Ishikawa (cell line): ENCODE measurements at regions not wholly inside any gene's neighbourhood (a gene's known extent, or its start where the extent isn't known, plus 50 kb on each side); places are given as distances from the start of the nearest gene placed in this dataset.

Experiments
- CEBPB ChIP-seq: IDR thresholded peaks from 2 replicates; pipeline ENCODE4 v1.6.1; 2012
- EGR1 ChIP-seq: IDR thresholded peaks from 2 replicates; pipeline ENCODE4 v1.6.1; 2012
- EP300 ChIP-seq: IDR thresholded peaks from 2 replicates; pipeline ENCODE4 v1.6.1; 2012; ENCODE audit warnings: borderline replicate concordance
- TAF1 ChIP-seq: IDR thresholded peaks from 2 replicates; pipeline ENCODE4 v1.6.1; 2012; ENCODE audit warnings: low read depth, mild to moderate bottlenecking
- TF ChIP-seq, protein P1 (sequence below): IDR thresholded peaks from 2 replicates; pipeline ENCODE4 v1.6.1; 2012; ENCODE audit warnings: low read depth, mild to moderate bottlenecking
- TF ChIP-seq, protein P2 (sequence below): IDR thresholded peaks from 2 replicates; pipeline ENCODE4 v1.6.1; 2012

DNA sequence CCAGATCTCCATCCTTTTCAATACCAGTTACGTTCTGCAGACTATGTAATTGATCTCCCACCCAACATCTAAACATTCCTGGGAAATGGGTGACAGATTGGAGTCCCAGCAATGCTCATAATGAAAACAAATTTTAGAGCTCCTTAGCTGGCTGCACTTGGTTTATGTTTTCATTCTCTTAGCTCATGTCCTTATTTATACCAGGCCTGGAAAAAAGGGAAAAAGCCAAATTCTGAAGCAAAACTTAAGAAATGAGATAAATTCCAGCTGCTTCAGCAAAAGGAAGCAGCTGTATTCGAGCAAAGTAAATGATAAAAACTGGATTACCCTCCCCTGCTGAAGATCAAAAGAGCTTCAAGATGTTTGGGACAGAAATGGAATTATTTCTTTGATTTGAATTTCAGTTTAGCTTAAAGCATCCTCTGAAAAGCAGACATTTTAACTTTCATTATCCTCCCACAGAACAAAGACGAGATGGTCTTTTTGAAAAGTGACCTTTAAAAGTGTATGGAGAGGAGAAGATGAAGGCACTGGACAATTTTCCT is 196.5 kb upstream of the THUMPD2 start:
- no peak for TF ChIP-seq CEBPB
- TF ChIP-seq EGR1: no peak
- TF ChIP-seq, protein P1, sequence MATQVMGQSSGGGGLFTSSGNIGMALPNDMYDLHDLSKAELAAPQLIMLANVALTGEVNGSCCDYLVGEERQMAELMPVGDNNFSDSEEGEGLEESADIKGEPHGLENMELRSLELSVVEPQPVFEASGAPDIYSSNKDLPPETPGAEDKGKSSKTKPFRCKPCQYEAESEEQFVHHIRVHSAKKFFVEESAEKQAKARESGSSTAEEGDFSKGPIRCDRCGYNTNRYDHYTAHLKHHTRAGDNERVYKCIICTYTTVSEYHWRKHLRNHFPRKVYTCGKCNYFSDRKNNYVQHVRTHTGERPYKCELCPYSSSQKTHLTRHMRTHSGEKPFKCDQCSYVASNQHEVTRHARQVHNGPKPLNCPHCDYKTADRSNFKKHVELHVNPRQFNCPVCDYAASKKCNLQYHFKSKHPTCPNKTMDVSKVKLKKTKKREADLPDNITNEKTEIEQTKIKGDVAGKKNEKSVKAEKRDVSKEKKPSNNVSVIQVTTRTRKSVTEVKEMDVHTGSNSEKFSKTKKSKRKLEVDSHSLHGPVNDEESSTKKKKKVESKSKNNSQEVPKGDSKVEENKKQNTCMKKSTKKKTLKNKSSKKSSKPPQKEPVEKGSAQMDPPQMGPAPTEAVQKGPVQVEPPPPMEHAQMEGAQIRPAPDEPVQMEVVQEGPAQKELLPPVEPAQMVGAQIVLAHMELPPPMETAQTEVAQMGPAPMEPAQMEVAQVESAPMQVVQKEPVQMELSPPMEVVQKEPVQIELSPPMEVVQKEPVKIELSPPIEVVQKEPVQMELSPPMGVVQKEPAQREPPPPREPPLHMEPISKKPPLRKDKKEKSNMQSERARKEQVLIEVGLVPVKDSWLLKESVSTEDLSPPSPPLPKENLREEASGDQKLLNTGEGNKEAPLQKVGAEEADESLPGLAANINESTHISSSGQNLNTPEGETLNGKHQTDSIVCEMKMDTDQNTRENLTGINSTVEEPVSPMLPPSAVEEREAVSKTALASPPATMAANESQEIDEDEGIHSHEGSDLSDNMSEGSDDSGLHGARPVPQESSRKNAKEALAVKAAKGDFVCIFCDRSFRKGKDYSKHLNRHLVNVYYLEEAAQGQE: no peak
- TF ChIP-seq EP300: no peak
- no peak for TF ChIP-seq TAF1
- TF ChIP-seq, protein P2, sequence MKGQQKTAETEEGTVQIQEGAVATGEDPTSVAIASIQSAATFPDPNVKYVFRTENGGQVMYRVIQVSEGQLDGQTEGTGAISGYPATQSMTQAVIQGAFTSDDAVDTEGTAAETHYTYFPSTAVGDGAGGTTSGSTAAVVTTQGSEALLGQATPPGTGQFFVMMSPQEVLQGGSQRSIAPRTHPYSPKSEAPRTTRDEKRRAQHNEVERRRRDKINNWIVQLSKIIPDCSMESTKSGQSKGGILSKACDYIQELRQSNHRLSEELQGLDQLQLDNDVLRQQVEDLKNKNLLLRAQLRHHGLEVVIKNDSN: no peak
